Tibial nerve (tissue), 4 donors: ENCODE measurements at regions not wholly inside any gene's neighbourhood (a gene's known extent, or its start where the extent isn't known, plus 50 kb on each side); places are given as distances from the start of the nearest gene placed in this dataset.

Experiments
- DNase-seq, 2 donors: peaks; one replicate each; pipeline ENCODE4 v3.0.0-alpha.2; 2019; ENCODE audit warnings: low spot score in 2 of 2
- H3K27ac ChIP-seq, 4 donors: fragments of 200-600 bp; sonication (generic) in 3 of 4; one replicate each; pipeline ENCODE4 v1.5.1; 2017 to 2019; ENCODE audit warnings: mild to moderate bottlenecking in 1 of 4
- H3K27me3 ChIP-seq, 2 donors: fragments of 200-600 bp; sonication (generic) in 1 of 2; one replicate each; pipeline versions ENCODE4 v1.5.1 to v1.6.0; 2017 to 2019
- H3K36me3 ChIP-seq, 3 donors: fragments of 200-600 bp; sonication (generic); one replicate each; pipeline ENCODE4 v1.5.1; 2018 to 2019
- H3K4me1 ChIP-seq, 4 donors: fragments of 200-600 bp; sonication (generic) in 3 of 4; one replicate each; pipeline ENCODE4 v1.5.1; 2017 to 2019
- H3K4me3 ChIP-seq, 4 donors: fragments of 200-600 bp; sonication (generic) in 3 of 4; one replicate each; pipeline ENCODE4 v1.5.1; 2017 to 2019; ENCODE audit warnings: mild to moderate bottlenecking in 1 of 4, moderate library complexity in 1 of 4
- H3K9me3 ChIP-seq, 4 donors: fragments of 200-600 bp; sonication (generic) in 3 of 4; one replicate each; pipeline ENCODE4 v1.5.1; 2017 to 2019
- CTCF ChIP-seq, 5 experiments: fragments of 200-600 bp in 3 of 5; fragments of 450-650 bp in 2 of 5; sonication (generic) in 3 of 5; IDR thresholded peaks; one replicate each; pipeline ENCODE4 v1.5.1; 2016 to 2019; ENCODE audit warnings: antibody characterized with exemption in 5 of 5, mild to moderate bottlenecking in 3 of 5, moderate library complexity in 2 of 5
- EP300 ChIP-seq, 2 donors: sonication (generic); formaldehyde crosslinking; IDR thresholded peaks; one replicate each; pipeline ENCODE4 v1.6.1; 2017; ENCODE audit warnings: antibody characterized with exemption in 2 of 2, mild to moderate bottlenecking in 1 of 2
- POLR2A ChIP-seq, 2 donors: fragments of 450-650 bp; IDR thresholded peaks; one replicate each; pipeline ENCODE4 v1.6.1; 2017; ENCODE audit warnings: antibody characterized with exemption in 2 of 2, mild to moderate bottlenecking in 2 of 2, moderate library complexity in 2 of 2
- WGBS, 2 donors: methylation state at CpG; one replicate each; pipeline ENCODE4 v1.1.5; 2018; 5-methylcytosine and 5-hydroxymethylcytosine counted together

GRCh38 chr12:28905220-28905955, 243.7 kb upstream of the FAR2 start:
- no peak for DNase-seq
- H3K36me3 ChIP-seq: no peaks in the 10 kb centered on the region
- TF ChIP-seq EP300 (IDR thresholded peaks at IDR 0.05): no peak
- TF ChIP-seq POLR2A (IDR thresholded peaks at IDR 0.05): no peak
- TF ChIP-seq CTCF (IDR thresholded peaks at IDR 0.05): no peak
- no peaks in the 10 kb centered on the region for H3K27me3 ChIP-seq
- no peaks in the 10 kb centered on the region for H3K4me1 ChIP-seq
- no peak overlapping the region for H3K27ac ChIP-seq
- H3K9me3 ChIP-seq: peaks cover 0 to 10% (median 0%) of the 10 kb centered on the region in 4 donors
- 88 to 92% methylated on average over 1 of the region's 1 CpG for WGBS, 2 donors
- H3K4me3 ChIP-seq: no peak overlapping the region

GRCh38 chr12:28908646-28909045, 240.4 kb upstream of the FAR2 start:
- no peak for DNase-seq

GRCh38 chr12:28909291-28909690, 239.8 kb upstream of the FAR2 start:
- H3K27me3 ChIP-seq: no peaks in the 10 kb centered on the region
- no peaks in the 10 kb centered on the region for H3K4me1 ChIP-seq
- DNase-seq: no peak
- no peak overlapping the region for H3K4me3 ChIP-seq
- H3K9me3 ChIP-seq: peaks cover 0 to 23% (median 4%) of the 10 kb centered on the region in 4 donors
- 58 to 62% methylated on average over 1 of the region's 1 CpG for WGBS, 2 donors
- no peak for TF ChIP-seq CTCF (IDR thresholded peaks at IDR 0.05)
- H3K27ac ChIP-seq: no peak overlapping the region
- no peaks in the 10 kb centered on the region for H3K36me3 ChIP-seq

More at GRCh38 chr12:28908646-28909045, 240.4 kb upstream of the FAR2 start:
- Histone ChIP-seq H3K36me3 (no peaks in the 10 kb centered on the region), H3K4me1 (no peaks in the 10 kb centered on the region), H3K4me3 (no peak overlapping the region), H3K9me3 (peaks cover 0 to 17% (median under 1%) of the 10 kb centered on the region in 4 donors), H3K27me3 (no peaks in the 10 kb centered on the region), H3K27ac (no peak overlapping the region)
- 75 to 86% methylated on average over 1 of the region's 1 CpG for WGBS, 2 donors
- no peak for TF ChIP-seq EP300 (IDR thresholded peaks at IDR 0.05)
- no peak for TF ChIP-seq POLR2A (IDR thresholded peaks at IDR 0.05)
- no peak for TF ChIP-seq CTCF (IDR thresholded peaks at IDR 0.05)

GRCh38 chr12:28925719-28926376, 223.2 kb upstream of the FAR2 start:
- Histone ChIP-seq H3K27ac (peak overlapping the region in 1 of 4 donors; percentile 34), H3K27me3 (no peaks in the 10 kb centered on the region), H3K4me1 (no peaks in the 10 kb centered on the region), H3K4me3 (no peak overlapping the region), H3K9me3 (peaks cover 0 to 10% (median 0%) of the 10 kb centered on the region in 4 donors), H3K36me3 (no peaks in the 10 kb centered on the region)
- WGBS, 2 donors: 57 to 60% methylated on average over 3 of the region's 3 CpGs
- TF ChIP-seq EP300 (IDR thresholded peaks at IDR 0.05) (peak in 1 of 2 donors; percentile 55), POLR2A (IDR thresholded peaks at IDR 0.05) (no peak), CTCF (IDR thresholded peaks at IDR 0.05) (no peak)
- DNase-seq: peak in 1 of 2 donors; percentile 50

GRCh38 chr12:28930704-28931103, 218.4 kb upstream of the FAR2 start:
- no peaks in the 10 kb centered on the region for H3K36me3 ChIP-seq
- H3K4me3 ChIP-seq: no peak overlapping the region
- no peak for TF ChIP-seq CTCF (IDR thresholded peaks at IDR 0.05)
- TF ChIP-seq EP300 (IDR thresholded peaks at IDR 0.05): no peak
- TF ChIP-seq POLR2A (IDR thresholded peaks at IDR 0.05): no peak
- DNase-seq: no peak
- 93 to 95% methylated on average over 2 of the region's 2 CpGs for WGBS, 2 donors
- no peaks in the 10 kb centered on the region for H3K4me1 ChIP-seq
- H3K27me3 ChIP-seq: no peaks in the 10 kb centered on the region
- H3K9me3 ChIP-seq: no peaks in the 10 kb centered on the region
- H3K27ac ChIP-seq: no peak overlapping the region
